Mucosa of descending colon (tissue), 3 donors: ENCODE measurements at regions not wholly inside any gene's neighbourhood (a gene's known extent, or its start where the extent isn't known, plus 50 kb on each side); places are given as distances from the start of the nearest gene placed in this dataset.

Source experiments
- ATAC-seq: fragments of 200-7000 bp; cut with Tn5 transposase; one replicate; pipeline ENCODE4 v1.9.1; 2020; ENCODE audit warnings: mild to moderate bottlenecking, moderate library complexity
- DNase-seq, 3 donors: peaks; one replicate each; pipeline ENCODE4 v3.0.0-alpha.2; 2020
- H3K36me3 ChIP-seq: fragments of 200-600 bp; one replicate; pipeline ENCODE4 v1.8.0; 2021; ENCODE audit warnings: low read depth, mild to moderate bottlenecking
- H3K4me1 ChIP-seq: fragments of 200-600 bp; one replicate; pipeline ENCODE4 v1.8.0; 2021; ENCODE audit warnings: low read depth, mild to moderate bottlenecking
- H3K4me3 ChIP-seq: fragments of 200-600 bp; one replicate; pipeline ENCODE4 v1.8.0; 2021; ENCODE audit warnings: mild to moderate bottlenecking
- H3K9me3 ChIP-seq: fragments of 200-600 bp; one replicate; pipeline ENCODE4 v1.8.0; 2021; ENCODE audit warnings: mild to moderate bottlenecking
- CTCF ChIP-seq: fragments of 200-600 bp; IDR thresholded peaks from one replicate; pipeline ENCODE4 v1.8.0; 2022; ENCODE audit warnings: antibody characterized with exemption, mild to moderate bottlenecking
- intact Hi-C, 2 donors: fragments of 100-400 bp; cut with DNase I in 1 of 2; cut with micrococcal nuclease in 1 of 2; formaldehyde crosslinking; loops; one replicate each; pipeline versions ENCODE4 v1.11.0 to v1.11.1; 2022; cut with DNase I, micrococcal nuclease
- donor health status: DM: no; HTN: no; CAD: no; lungs with moderate emphysema.
- donor health status: DM: no; HTN: no; CAD: no.
- donor health status: DM: no; HTN: yes; CAD: no.

DNA sequence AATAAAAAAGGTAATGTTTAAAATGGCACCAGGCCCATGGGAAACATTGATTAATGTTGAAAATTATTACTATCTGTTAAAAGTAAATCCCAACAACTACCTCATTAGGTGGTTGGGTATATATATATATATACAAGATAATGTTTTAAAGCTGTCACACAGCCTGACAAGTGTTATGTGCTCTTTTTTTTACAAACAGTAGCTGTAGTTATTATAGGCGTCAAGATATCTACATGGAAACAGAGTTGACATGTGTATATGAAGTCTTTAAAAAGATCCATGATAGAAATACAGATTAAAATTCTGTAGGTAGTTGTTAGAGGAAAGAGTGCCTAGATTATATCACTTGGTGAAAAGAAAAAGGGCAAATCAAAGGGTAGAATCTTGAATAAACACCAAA is 279.9 kb downstream of the SLITRK6 start:
- no peak for ATAC-seq
- H3K4me3 ChIP-seq: no peak overlapping the region
- intact Hi-C loops: no loop called here
- peaks cover 14% of the 10 kb centered on the region for H3K9me3 ChIP-seq
- no peak for DNase-seq
- no peaks in the 10 kb centered on the region for H3K36me3 ChIP-seq
- no peak for TF ChIP-seq CTCF
- H3K4me1 ChIP-seq: no peaks in the 10 kb centered on the region

- peak in 1 of 3 donors; percentile 9 for DNase-seq
- Histone ChIP-seq H3K9me3 (peaks cover 14% of the 10 kb centered on the region), H3K4me1 (no peaks in the 10 kb centered on the region), H3K4me3 (no peak overlapping the region), H3K36me3 (no peaks in the 10 kb centered on the region)
- intact Hi-C loops: no loop called here
- ATAC-seq: peak; percentile 81
- no peak for TF ChIP-seq CTCF
Measured at GRCh38 chr13:85512421-85512820, 286.8 kb downstream of the SLITRK6 start.

DNA sequence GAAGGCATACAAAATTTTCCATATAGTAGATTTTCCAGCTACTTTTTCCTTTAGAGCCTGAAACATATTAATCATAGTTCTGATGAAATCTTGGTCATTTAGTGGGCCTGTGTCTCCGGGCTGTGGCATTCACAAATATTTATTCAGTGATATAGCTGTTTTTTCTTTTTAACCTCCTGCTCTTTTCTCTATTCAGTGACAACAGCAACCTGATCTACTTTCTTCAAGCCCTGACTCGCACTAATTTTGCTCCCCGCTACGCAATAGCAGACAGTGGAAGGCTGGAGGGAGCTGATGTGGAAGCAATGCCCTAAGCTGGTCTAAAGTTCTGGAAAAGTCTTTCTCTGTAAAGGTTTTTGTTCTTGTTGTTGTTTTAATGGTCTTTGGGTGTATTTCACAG is 289.7 kb downstream of the SLITRK6 start:
- Histone ChIP-seq H3K36me3 (no peaks in the 10 kb centered on the region), H3K4me3 (no peak overlapping the region), H3K9me3 (no peaks in the 10 kb centered on the region), H3K4me1 (no peaks in the 10 kb centered on the region)
- no peak for DNase-seq
- TF ChIP-seq CTCF: no peak
- no peak for ATAC-seq
- intact Hi-C loops: no loop called here

DNA sequence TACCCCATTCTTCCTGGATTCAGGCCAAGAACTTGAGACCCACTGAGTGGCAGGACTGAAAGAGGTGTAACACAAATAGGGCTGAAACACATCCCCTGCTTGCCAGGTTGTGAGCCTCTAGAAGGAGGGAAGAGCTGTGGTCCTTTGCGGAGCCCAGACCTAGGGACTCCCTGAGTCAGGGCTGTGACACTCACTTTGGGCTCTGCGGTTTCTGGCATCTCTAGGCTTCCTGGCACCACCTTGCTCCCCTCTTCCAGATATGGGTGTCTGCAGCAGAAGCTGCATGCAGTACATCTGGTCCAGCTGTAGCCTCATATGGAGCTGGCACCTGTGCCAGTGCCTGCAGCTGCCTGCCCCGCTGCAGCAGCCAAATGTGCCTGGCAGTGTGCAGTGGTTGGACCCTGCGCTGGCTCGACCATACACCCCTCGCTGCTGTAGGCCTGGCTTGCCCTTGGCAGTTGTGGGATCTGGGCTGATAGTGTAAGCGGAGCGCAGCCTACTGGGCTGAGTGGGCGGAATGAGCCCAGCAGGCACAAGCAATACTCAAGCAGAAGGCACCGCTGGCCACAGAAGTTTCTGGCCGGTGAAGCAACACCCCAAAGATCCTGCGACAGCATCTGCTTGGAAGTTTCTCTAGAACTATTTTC is 290.4 kb downstream of the SLITRK6 start:
- Histone ChIP-seq H3K9me3 (no peaks in the 10 kb centered on the region), H3K4me3 (no peak overlapping the region), H3K4me1 (no peaks in the 10 kb centered on the region), H3K36me3 (no peaks in the 10 kb centered on the region)
- TF ChIP-seq CTCF: no peak
- intact Hi-C loops: no loop called here
- no peak for DNase-seq
- ATAC-seq: peak; percentile 27

GRCh38 chr13:85503797-85504196 is 295.4 kb downstream of the SLITRK6 start:
- no peak overlapping the region for H3K4me3 ChIP-seq
- peak in 1 of 3 donors; percentile 9 for DNase-seq
- H3K4me1 ChIP-seq: no peaks in the 10 kb centered on the region
- peak; percentile 76 for ATAC-seq
- intact Hi-C loops: no loop called here
- no peaks in the 10 kb centered on the region for H3K9me3 ChIP-seq
- H3K36me3 ChIP-seq: no peaks in the 10 kb centered on the region
- TF ChIP-seq CTCF: no peak

DNA sequence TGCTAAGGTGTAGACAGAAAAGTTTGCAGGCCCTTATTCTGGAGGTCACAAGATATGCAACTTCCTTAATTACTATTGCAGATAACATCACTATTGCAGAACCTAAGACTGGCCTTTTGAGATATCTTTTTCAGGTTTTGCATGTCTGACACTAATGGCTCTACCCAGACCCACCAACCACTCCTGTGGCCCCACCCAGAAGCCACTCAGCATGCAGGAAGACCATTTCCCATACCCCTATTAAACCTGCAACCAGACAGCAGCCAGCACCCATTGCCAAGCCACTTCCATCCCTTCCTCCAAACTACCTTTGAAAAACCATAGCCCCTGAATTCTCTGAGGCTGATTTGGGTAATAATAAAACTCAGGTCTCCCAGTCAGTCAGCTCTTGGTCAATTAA is 297.6 kb downstream of the SLITRK6 start:
- ATAC-seq (no peak), DNase-seq (no peak)
- Histone ChIP-seq H3K4me3 (no peak overlapping the region), H3K36me3 (no peaks in the 10 kb centered on the region), H3K9me3 (no peaks in the 10 kb centered on the region), H3K4me1 (no peaks in the 10 kb centered on the region)
- intact Hi-C loops: no loop called here
- no peak for TF ChIP-seq CTCF
